WTC11 (cell line): ENCODE measurements at regions not wholly inside any gene's neighbourhood (a gene's known extent, or its start where the extent isn't known, plus 50 kb on each side); places are given as distances from the start of the nearest gene placed in this dataset.

ENCODE experiments used
- ATAC-seq: fragments of 200-7000 bp; cut with Tn5 transposase; 2 replicates; pipeline ENCODE4 v1.10.0; 2021; ENCODE audit warnings: mild to moderate bottlenecking, moderate library complexity
- CTCF ChIA-PET: fragments of 300-600 bp; sonication (Branson Sonifier 250); formaldehyde crosslinking; loops from one replicate; lab custom pipeline; 2021; ENCODE audit warnings: antibody characterized with exemption; lab: Charles Lee
- POLR2A ChIA-PET: fragments of 350-600 bp; sonication (Branson Sonifier 250); formaldehyde crosslinking; loops from one replicate; lab custom pipeline; 2021; ENCODE audit warnings: antibody characterized with exemption; lab: Charles Lee
- DNase-seq: peaks from one replicate; pipeline ENCODE4 v3.0.0; 2021; ENCODE audit warnings: low spot score
- H3K27ac Mint-ChIP-seq: 2 replicates; pipeline ENCODE4 v1.8.0; 2021; ENCODE audit warnings: mixed read lengths
- H3K27me3 Mint-ChIP-seq: 2 replicates; pipeline ENCODE4 v1.8.0; 2021; ENCODE audit warnings: low read depth, mild to moderate bottlenecking, moderate library complexity, mixed read lengths
- H3K36me3 Mint-ChIP-seq: 2 replicates; pipeline ENCODE4 v1.8.0; 2021; ENCODE audit warnings: mixed read lengths
- H3K4me1 Mint-ChIP-seq: 2 replicates; pipeline ENCODE4 v1.8.0; 2022; ENCODE audit warnings: mixed read lengths
- H3K4me3 Mint-ChIP-seq: 2 replicates; pipeline ENCODE4 v1.8.0; 2021; ENCODE audit warnings: mild to moderate bottlenecking, moderate library complexity, mixed read lengths
- H3K9me3 Mint-ChIP-seq: 2 replicates; pipeline ENCODE4 v1.8.0; 2021; ENCODE audit warnings: mixed read lengths
- ELF4 ChIP-seq: sonication (generic); formaldehyde crosslinking; IDR thresholded peaks from 2 replicates; pipeline ENCODE4 v1.8.1; 2022; ENCODE audit warnings: low read depth, mild to moderate bottlenecking, moderate library complexity, missing genetic modification reagents
- EMX1 ChIP-seq: fragments of 250-450 bp; sonication (Bioruptor Pico); IDR thresholded peaks from 2 replicates; pipeline ENCODE4 v1.8.0; 2021; ENCODE audit warnings: mild to moderate bottlenecking
- GTF2I ChIP-seq: fragments of 250-450 bp; sonication (Bioruptor Pico); conservative IDR thresholded peaks from 2 replicates; pipeline ENCODE4 v1.4.0; 2021; ENCODE audit warnings: mild to moderate bottlenecking
- HMGA2 ChIP-seq: fragments of 250-450 bp; sonication (Bioruptor Pico); IDR thresholded peaks from 2 replicates; pipeline ENCODE4 v1.4.0; 2021; ENCODE audit warnings: mild to moderate bottlenecking, moderate library complexity
- NFATC4 ChIP-seq: fragments of 250-450 bp; sonication (Bioruptor Pico); IDR thresholded peaks from 2 replicates; pipeline ENCODE4 v1.9.0; 2021; ENCODE audit warnings: mild to moderate bottlenecking
- PRRX2 ChIP-seq: fragments of 250-450 bp; sonication (Bioruptor Pico); IDR thresholded peaks from 2 replicates; pipeline ENCODE4 v1.8.0; 2021; ENCODE audit warnings: mild to moderate bottlenecking
- SMAD3 ChIP-seq: sonication (generic); formaldehyde crosslinking; IDR thresholded peaks from 2 replicates; pipeline ENCODE4 v1.8.0; 2022; ENCODE audit warnings: missing genetic modification reagents, mild to moderate bottlenecking, borderline replicate concordance
- SP1 ChIP-seq: sonication (generic); formaldehyde crosslinking; conservative IDR thresholded peaks from 2 replicates; pipeline ENCODE4 v1.8.1; 2022; ENCODE audit warnings: missing genetic modification reagents
- TEAD4 ChIP-seq: sonication (generic); formaldehyde crosslinking; IDR thresholded peaks from 2 replicates; pipeline ENCODE4 v1.8.0; 2022; ENCODE audit warnings: mild to moderate bottlenecking, missing genetic modification reagents
- ZNF263 ChIP-seq: sonication (generic); formaldehyde crosslinking; IDR thresholded peaks from 2 replicates; pipeline ENCODE4 v1.8.1; 2022; ENCODE audit warnings: low read depth, mild to moderate bottlenecking, moderate library complexity, missing genetic modification reagents
- ZNF317 ChIP-seq: sonication (generic); formaldehyde crosslinking; IDR thresholded peaks from 2 replicates; pipeline ENCODE4 v1.8.1; 2023; ENCODE audit warnings: low read depth, mild to moderate bottlenecking, moderate library complexity, missing genetic modification reagents, borderline replicate concordance
- ZNF671 ChIP-seq: fragments of 250-450 bp; sonication (Bioruptor Pico); IDR thresholded peaks from 2 replicates; pipeline ENCODE4 v1.8.0; 2021; ENCODE audit warnings: mild to moderate bottlenecking
- TF ChIP-seq, protein P1 (sequence below): sonication (generic); formaldehyde crosslinking; conservative IDR thresholded peaks from 2 replicates; pipeline ENCODE4 v1.8.1; 2022; ENCODE audit warnings: mild to moderate bottlenecking, missing genetic modification reagents
- TF ChIP-seq, protein P2 (sequence below): sonication (generic); formaldehyde crosslinking; IDR thresholded peaks from 2 replicates; pipeline ENCODE4 v1.8.0; 2022; ENCODE audit warnings: mild to moderate bottlenecking, missing genetic modification reagents
- TF ChIP-seq, protein P3 (sequence below): fragments of 250-450 bp; sonication (Bioruptor Pico); IDR thresholded peaks from 2 replicates; pipeline ENCODE4 v2.1.2; 2022; ENCODE audit warnings: mild to moderate bottlenecking, moderate library complexity
- TF ChIP-seq, protein P4 (sequence below): sonication (generic); formaldehyde crosslinking; IDR thresholded peaks from 2 replicates; pipeline ENCODE4 v1.8.1; 2022; ENCODE audit warnings: mild to moderate bottlenecking, moderate library complexity, missing genetic modification reagents
- TF ChIP-seq, protein P5 (sequence below): sonication (generic); formaldehyde crosslinking; IDR thresholded peaks from 2 replicates; pipeline ENCODE4 v1.8.0; 2023; ENCODE audit warnings: mild to moderate bottlenecking, missing genetic modification reagents
- TF ChIP-seq, protein P6 (sequence below): fragments of 250-450 bp; sonication (Bioruptor Pico); IDR thresholded peaks from 2 replicates; pipeline ENCODE4 v1.9.0; 2021; ENCODE audit warnings: mild to moderate bottlenecking
- TF ChIP-seq, protein P7 (sequence below): sonication (generic); formaldehyde crosslinking; IDR thresholded peaks from 2 replicates; pipeline ENCODE4 v1.8.1; 2022; ENCODE audit warnings: low read depth, mild to moderate bottlenecking, moderate library complexity, missing genetic modification reagents, borderline replicate concordance

DNA sequence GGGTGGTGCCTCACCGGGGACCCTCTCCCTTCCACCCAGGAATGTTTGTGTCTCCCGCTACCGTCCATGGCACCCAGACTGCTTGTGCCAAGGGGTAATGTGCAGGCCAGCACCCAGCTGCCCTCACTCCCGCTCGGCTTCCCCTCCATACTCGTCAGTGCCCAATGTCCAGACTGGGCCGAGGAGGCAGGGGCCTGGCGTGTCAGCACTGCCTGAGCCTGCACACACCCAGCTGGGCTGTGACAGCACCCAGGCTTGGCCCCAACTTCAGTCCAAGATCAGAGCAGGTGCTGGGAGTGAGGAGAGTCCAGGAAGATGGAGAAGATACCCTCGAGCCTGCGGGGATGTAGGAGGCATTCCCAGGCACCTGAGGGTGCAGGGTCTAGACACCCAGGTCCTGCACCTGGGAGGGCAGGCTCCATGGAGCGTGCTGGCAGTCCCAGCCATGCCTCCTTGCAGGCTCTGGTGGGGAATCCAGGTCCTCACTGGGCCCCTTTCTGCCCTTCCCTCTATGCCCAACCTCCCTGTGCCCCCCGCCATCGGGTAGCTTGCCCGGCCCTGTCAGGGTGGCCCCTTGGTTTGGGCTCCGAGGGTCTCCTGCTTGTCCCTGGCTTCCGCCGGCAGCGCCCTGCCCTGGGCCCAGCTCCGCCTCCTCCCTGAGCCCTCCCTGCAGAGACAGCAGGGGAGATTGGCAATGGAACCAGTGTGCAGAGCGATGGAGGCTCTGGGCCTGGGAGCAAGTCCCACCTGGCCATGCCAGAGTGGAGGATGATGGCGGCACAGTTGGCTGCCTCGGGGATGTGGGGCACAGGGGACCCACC lies 250.8 kb upstream of the EDIL3 start:
- ChIA-PET POLR2A (interaction anchor here (0.5 kb wide), 2 partner anchors 214 to 260 kb away, joined by 3 read pairs; no protein-coding TSS in a partner anchor), CTCF (no interaction called here)
- Mint-ChIP-seq H3K4me3 (no peak overlapping the region), H3K27me3 (no peaks in the 10 kb centered on the region), H3K4me1 (peaks cover 13% of the 10 kb centered on the region), H3K36me3 (peaks cover 9% of the 10 kb centered on the region), H3K9me3 (peaks cover 10% of the 10 kb centered on the region), H3K27ac (no peak overlapping the region)
- DNase-seq (no peak), ATAC-seq (no peak)
- TF ChIP-seq TEAD4 (no peak), ZNF671 (no peak), ZNF317 (CRISPR knock-in tag) (no peak), SMAD3 (CRISPR knock-in tag) (no peak), EMX1 (CRISPR knock-in tag) (no peak), GTF2I (CRISPR knock-in tag) (no peak)
- TF ChIP-seq, protein P1, sequence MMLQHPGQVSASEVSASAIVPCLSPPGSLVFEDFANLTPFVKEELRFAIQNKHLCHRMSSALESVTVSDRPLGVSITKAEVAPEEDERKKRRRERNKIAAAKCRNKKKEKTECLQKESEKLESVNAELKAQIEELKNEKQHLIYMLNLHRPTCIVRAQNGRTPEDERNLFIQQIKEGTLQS (CRISPR knock-in tag) = no peak
- TF ChIP-seq, protein P2, sequence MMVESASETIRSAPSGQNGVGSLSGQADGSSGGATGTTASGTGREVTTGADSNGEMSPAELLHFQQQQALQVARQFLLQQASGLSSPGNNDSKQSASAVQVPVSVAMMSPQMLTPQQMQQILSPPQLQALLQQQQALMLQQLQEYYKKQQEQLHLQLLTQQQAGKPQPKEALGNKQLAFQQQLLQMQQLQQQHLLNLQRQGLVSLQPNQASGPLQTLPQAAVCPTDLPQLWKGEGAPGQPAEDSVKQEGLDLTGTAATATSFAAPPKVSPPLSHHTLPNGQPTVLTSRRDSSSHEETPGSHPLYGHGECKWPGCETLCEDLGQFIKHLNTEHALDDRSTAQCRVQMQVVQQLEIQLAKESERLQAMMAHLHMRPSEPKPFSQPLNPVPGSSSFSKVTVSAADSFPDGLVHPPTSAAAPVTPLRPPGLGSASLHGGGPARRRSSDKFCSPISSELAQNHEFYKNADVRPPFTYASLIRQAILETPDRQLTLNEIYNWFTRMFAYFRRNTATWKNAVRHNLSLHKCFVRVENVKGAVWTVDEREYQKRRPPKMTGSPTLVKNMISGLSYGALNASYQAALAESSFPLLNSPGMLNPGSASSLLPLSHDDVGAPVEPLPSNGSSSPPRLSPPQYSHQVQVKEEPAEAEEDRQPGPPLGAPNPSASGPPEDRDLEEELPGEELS (CRISPR knock-in tag) = no peak
- TF ChIP-seq, protein P3, sequence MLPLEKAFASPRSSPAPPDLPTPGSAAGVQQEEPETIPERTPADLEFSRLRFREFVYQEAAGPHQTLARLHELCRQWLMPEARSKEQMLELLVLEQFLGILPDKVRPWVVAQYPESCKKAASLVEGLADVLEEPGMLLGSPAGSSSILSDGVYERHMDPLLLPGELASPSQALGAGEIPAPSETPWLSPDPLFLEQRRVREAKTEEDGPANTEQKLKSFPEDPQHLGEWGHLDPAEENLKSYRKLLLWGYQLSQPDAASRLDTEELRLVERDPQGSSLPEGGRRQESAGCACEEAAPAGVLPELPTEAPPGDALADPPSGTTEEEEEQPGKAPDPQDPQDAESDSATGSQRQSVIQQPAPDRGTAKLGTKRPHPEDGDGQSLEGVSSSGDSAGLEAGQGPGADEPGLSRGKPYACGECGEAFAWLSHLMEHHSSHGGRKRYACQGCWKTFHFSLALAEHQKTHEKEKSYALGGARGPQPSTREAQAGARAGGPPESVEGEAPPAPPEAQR (CRISPR knock-in tag) = no peak
- TF ChIP-seq, protein P4, sequence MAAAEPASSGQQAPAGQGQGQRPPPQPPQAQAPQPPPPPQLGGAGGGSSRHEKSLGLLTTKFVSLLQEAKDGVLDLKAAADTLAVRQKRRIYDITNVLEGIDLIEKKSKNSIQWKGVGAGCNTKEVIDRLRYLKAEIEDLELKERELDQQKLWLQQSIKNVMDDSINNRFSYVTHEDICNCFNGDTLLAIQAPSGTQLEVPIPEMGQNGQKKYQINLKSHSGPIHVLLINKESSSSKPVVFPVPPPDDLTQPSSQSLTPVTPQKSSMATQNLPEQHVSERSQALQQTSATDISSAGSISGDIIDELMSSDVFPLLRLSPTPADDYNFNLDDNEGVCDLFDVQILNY (CRISPR knock-in tag) = no peak
- TF ChIP-seq, protein P5, sequence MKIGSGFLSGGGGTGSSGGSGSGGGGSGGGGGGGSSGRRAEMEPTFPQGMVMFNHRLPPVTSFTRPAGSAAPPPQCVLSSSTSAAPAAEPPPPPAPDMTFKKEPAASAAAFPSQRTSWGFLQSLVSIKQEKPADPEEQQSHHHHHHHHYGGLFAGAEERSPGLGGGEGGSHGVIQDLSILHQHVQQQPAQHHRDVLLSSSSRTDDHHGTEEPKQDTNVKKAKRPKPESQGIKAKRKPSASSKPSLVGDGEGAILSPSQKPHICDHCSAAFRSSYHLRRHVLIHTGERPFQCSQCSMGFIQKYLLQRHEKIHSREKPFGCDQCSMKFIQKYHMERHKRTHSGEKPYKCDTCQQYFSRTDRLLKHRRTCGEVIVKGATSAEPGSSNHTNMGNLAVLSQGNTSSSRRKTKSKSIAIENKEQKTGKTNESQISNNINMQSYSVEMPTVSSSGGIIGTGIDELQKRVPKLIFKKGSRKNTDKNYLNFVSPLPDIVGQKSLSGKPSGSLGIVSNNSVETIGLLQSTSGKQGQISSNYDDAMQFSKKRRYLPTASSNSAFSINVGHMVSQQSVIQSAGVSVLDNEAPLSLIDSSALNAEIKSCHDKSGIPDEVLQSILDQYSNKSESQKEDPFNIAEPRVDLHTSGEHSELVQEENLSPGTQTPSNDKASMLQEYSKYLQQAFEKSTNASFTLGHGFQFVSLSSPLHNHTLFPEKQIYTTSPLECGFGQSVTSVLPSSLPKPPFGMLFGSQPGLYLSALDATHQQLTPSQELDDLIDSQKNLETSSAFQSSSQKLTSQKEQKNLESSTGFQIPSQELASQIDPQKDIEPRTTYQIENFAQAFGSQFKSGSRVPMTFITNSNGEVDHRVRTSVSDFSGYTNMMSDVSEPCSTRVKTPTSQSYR (CRISPR knock-in tag) = no peak
- TF ChIP-seq, protein P6, sequence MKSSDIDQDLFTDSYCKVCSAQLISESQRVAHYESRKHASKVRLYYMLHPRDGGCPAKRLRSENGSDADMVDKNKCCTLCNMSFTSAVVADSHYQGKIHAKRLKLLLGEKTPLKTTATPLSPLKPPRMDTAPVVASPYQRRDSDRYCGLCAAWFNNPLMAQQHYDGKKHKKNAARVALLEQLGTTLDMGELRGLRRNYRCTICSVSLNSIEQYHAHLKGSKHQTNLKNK (CRISPR knock-in tag) = no peak
- TF ChIP-seq, protein P7, sequence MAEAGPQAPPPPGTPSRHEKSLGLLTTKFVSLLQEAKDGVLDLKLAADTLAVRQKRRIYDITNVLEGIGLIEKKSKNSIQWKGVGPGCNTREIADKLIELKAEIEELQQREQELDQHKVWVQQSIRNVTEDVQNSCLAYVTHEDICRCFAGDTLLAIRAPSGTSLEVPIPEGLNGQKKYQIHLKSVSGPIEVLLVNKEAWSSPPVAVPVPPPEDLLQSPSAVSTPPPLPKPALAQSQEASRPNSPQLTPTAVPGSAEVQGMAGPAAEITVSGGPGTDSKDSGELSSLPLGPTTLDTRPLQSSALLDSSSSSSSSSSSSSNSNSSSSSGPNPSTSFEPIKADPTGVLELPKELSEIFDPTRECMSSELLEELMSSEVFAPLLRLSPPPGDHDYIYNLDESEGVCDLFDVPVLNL = no peak

DNA sequence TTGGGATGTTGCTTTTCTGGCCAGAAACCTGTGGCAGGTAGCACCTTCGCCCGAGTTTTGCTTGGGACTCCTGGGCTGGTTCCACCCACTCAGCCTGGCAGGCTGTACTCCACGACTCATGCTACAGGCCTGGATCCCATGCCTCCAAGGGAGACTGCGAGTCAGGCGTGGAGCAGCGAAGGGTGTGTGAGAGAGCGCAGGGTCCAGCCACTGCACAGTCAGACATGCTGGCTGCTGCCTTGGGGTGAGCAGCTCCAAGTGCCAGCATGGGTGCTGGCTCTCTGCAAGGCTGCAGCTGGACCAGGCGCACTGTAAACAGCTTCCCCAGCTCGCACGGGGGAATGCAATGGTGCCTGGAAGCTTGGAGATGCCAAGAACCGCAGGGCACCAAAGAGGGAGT lies 249.6 kb upstream of the EDIL3 start:
- ChIA-PET CTCF (no interaction called here), POLR2A (no interaction called here)
- ATAC-seq (no peak; the same call in none of the 2 replicates), DNase-seq (no peak)
- Mint-ChIP-seq H3K4me1 (peaks cover 13% of the 10 kb centered on the region), H3K27ac (no peak overlapping the region), H3K9me3 (peaks cover 18% of the 10 kb centered on the region), H3K36me3 (peaks cover 16% of the 10 kb centered on the region), H3K27me3 (no peaks in the 10 kb centered on the region), H3K4me3 (no peak overlapping the region)
- TF ChIP-seq ELF4 (CRISPR knock-in tag) = no peak
- no peak for TF ChIP-seq SP1 (CRISPR knock-in tag)
- TF ChIP-seq ZNF263 (CRISPR knock-in tag) = no peak
- no peak for TF ChIP-seq PRRX2 (CRISPR knock-in tag)
- TF ChIP-seq, protein P5 (CRISPR knock-in tag) = no peak
- no peak for TF ChIP-seq HMGA2 (CRISPR knock-in tag)
- TF ChIP-seq, protein P2 (CRISPR knock-in tag) = no peak
- no peak for TF ChIP-seq NFATC4 (CRISPR knock-in tag)
